ENCODE measurements at regions not wholly inside any gene's neighbourhood (a gene's known extent, or its start where the extent isn't known, plus 50 kb on each side); places are given as distances from the start of the nearest gene placed in this dataset.

- Histone ChIP-seq H3K4me1 (ENCODE audit: low read length) (no peaks in the 10 kb centered on the region), H3K79me2 (ENCODE audit: low read length) (no peaks in the 10 kb centered on the region), H3K27ac (ENCODE audit: low read length) (no peak overlapping the region), H3K36me3 (replicated peaks; ENCODE audit: insufficient read depth, low read length) (no peaks in the 10 kb centered on the region), H3K9me2 (replicated peaks; ENCODE audit: insufficient read depth, low read length) (no peaks in the 10 kb centered on the region), H3K4me3 (ENCODE audit: low read length) (no peak overlapping the region), H3K9ac (ENCODE audit: low read length) (no peak overlapping the region), H3K9me3 (replicated peaks; ENCODE audit: insufficient read depth, low read length) (no peaks in the 10 kb centered on the region), H2AFZ (ENCODE audit: low read length) (no peak overlapping the region), H3K4me2 (ENCODE audit: low read depth, low read length) (no peak overlapping the region), H4K20me1 (ENCODE audit: insufficient read depth, low read length) (no peaks in the 10 kb centered on the region), H3K27me3 (replicated peaks; ENCODE audit: insufficient read depth, low read length) (peaks cover 81% of the 10 kb centered on the region), H3F3A (ENCODE audit: insufficient read depth, low read length) (no peaks in the 10 kb centered on the region)
- TF ChIP-seq EZH2phosphoT487 (IDR thresholded peaks at IDR 0.05; ENCODE audit: low read length) = no peak
- no peak for TF ChIP-seq EZH2 (optimal IDR thresholded peaks at IDR 0.05; ENCODE audit: low read depth, low read length)
- TF ChIP-seq CTCF (IDR thresholded peaks at IDR 0.05; ENCODE audit: low read length) = no peak
- no peak for DNase-seq
Measured at GRCh38 chr22:48954781-48955311, 872.8 kb downstream of the BRD1 start.

- no peaks in the 10 kb centered on the region for H4K20me1 ChIP-seq (ENCODE audit: insufficient read depth, low read length)
Measured at GRCh38 chr22:48953830-48954229, 873.8 kb downstream of the BRD1 start.

DNA sequence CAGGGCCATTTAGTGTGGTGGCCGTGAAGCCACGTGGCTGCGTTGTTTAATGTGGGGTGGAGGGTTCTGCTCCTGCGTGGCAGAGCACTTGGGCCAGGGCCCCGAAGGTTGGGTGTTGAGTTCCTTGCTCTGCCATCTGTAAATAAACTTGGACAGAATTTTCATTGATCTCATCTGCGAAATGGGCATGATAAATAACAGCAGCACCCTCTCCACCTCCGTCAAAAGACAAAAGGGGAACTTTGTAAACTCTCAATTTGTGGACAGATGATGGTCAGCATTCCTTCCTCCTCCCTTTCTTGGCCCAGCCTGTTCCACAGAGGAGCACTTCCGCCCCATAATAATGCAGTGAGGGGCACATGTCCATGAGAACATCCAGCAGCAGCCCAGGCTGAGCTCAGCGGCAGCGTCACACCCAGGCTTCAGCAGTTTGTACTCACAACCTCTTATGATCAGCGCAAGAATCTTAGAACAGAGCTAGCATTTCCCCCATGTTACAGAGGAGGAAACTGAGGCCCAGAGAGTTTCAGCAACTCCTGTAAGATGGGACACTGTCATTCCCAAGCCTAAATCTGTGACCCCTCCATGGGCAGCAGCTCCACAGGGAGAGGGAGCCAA lies 874.5 kb downstream of the BRD1 start:
- no peaks in the 10 kb centered on the region for H3K79me2 ChIP-seq (ENCODE audit: low read length)
- H3K4me3 ChIP-seq (ENCODE audit: low read length) = no peak overlapping the region
- H2AFZ ChIP-seq (ENCODE audit: low read length) = no peak overlapping the region
- no peaks in the 10 kb centered on the region for H4K20me1 ChIP-seq (ENCODE audit: insufficient read depth, low read length)
- peaks cover 77% of the 10 kb centered on the region for H3K27me3 ChIP-seq (replicated peaks; ENCODE audit: insufficient read depth, low read length)
- H3K4me1 ChIP-seq (ENCODE audit: low read length) = no peaks in the 10 kb centered on the region
- TF ChIP-seq EZH2phosphoT487 (IDR thresholded peaks at IDR 0.05; ENCODE audit: low read length) = no peak
- TF ChIP-seq EZH2 (optimal IDR thresholded peaks at IDR 0.05; ENCODE audit: low read depth, low read length) = no peak
- no peak for TF ChIP-seq CTCF (IDR thresholded peaks at IDR 0.05; ENCODE audit: low read length)
- no peak overlapping the region for H3K27ac ChIP-seq (ENCODE audit: low read length)
- H3F3A ChIP-seq (ENCODE audit: insufficient read depth, low read length) = no peaks in the 10 kb centered on the region
- H3K4me2 ChIP-seq (ENCODE audit: low read depth, low read length) = no peak overlapping the region
- H3K9me3 ChIP-seq (replicated peaks; ENCODE audit: insufficient read depth, low read length) = no peaks in the 10 kb centered on the region
- DNase-seq = no peak
- no peaks in the 10 kb centered on the region for H3K9me2 ChIP-seq (replicated peaks; ENCODE audit: insufficient read depth, low read length)
- no peak overlapping the region for H3K9ac ChIP-seq (ENCODE audit: low read length)
- no peaks in the 10 kb centered on the region for H3K36me3 ChIP-seq (replicated peaks; ENCODE audit: insufficient read depth, low read length)

More at GRCh38 chr22:48953830-48954229, 873.8 kb downstream of the BRD1 start:
- Histone ChIP-seq H3F3A (ENCODE audit: insufficient read depth, low read length) (no peaks in the 10 kb centered on the region), H3K4me1 (ENCODE audit: low read length) (no peaks in the 10 kb centered on the region), H3K9me2 (replicated peaks; ENCODE audit: insufficient read depth, low read length) (no peaks in the 10 kb centered on the region), H3K4me3 (ENCODE audit: low read length) (no peak overlapping the region), H2AFZ (ENCODE audit: low read length) (no peak overlapping the region), H3K9me3 (replicated peaks; ENCODE audit: insufficient read depth, low read length) (no peaks in the 10 kb centered on the region), H3K27ac (ENCODE audit: low read length) (no peak overlapping the region), H3K79me2 (ENCODE audit: low read length) (no peaks in the 10 kb centered on the region), H3K9ac (ENCODE audit: low read length) (no peak overlapping the region), H3K4me2 (ENCODE audit: low read depth, low read length) (no peak overlapping the region), H3K36me3 (replicated peaks; ENCODE audit: insufficient read depth, low read length) (no peaks in the 10 kb centered on the region), H3K27me3 (replicated peaks; ENCODE audit: insufficient read depth, low read length) (peaks cover 79% of the 10 kb centered on the region)
- no peak for DNase-seq
- TF ChIP-seq CTCF (IDR thresholded peaks at IDR 0.05; ENCODE audit: low read length) = no peak
- TF ChIP-seq EZH2phosphoT487 (IDR thresholded peaks at IDR 0.05; ENCODE audit: low read length) = no peak
- no peak for TF ChIP-seq EZH2 (optimal IDR thresholded peaks at IDR 0.05; ENCODE audit: low read depth, low read length)

Data from MM.1S (cell line).